PC-3 (cell line): ENCODE measurements at regions not wholly inside any gene's neighbourhood (a gene's known extent, or its start where the extent isn't known, plus 50 kb on each side); places are given as distances from the start of the nearest gene placed in this dataset.

ENCODE experiments used
- ATAC-seq: fragments of 200-7000 bp; cut with Tn5 transposase; 2 replicates; pipeline ENCODE4 v1.9.1; 2020; ENCODE audit warnings: mild to moderate bottlenecking, moderate library complexity
- BruUV-seq: library from RNA; stranded (reverse); fragments of 400-500 nt; replicated peaks from 2 replicates; lab custom pipeline; 2021; lab: Mats Ljungman, UMichigan
- CTCF ChIA-PET: fragments of 300-600 bp; sonication (Branson Sonifier 250); formaldehyde crosslinking; loops from one replicate; lab custom pipeline; 2022; ENCODE audit warnings: antibody characterized with exemption; lab: Charles Lee
- POLR2A ChIA-PET: fragments of 300-600 bp; sonication (Branson Sonifier 250); formaldehyde crosslinking; loops from one replicate; lab custom pipeline; 2022; ENCODE audit warnings: antibody characterized with exemption; ENCODE audit not compliant: unreplicated experiment; lab: Charles Lee
- DNase-seq: peaks from one replicate; pipeline ENCODE4 v3.0.0-alpha.2; 2015
- H2AFZ ChIP-seq: fragments of 300-600 bp; sonication (generic); 2 replicates; pipeline ENCODE4 v1.6.0; 2016; ENCODE audit warnings: antibody characterized with exemption, low read length
- H3F3A ChIP-seq: fragments of 300-600 bp; sonication (generic); one replicate; pipeline ENCODE4 v1.6.0; 2017; ENCODE audit warnings: antibody characterized with exemption, low read length, control low read depth, mild to moderate bottlenecking; ENCODE audit not compliant: unreplicated experiment
- H3K27ac ChIP-seq: fragments of 300-600 bp; sonication (generic); 2 replicates; pipeline ENCODE4 v1.5.1; 2016; ENCODE audit warnings: mild to moderate bottlenecking, low read length
- H3K27me3 ChIP-seq: fragments of 300-600 bp; sonication (generic); 2 replicates; pipeline ENCODE4 v1.6.1; 2016; ENCODE audit warnings: low read length, mixed read lengths
- H3K36me3 ChIP-seq: fragments of 300-600 bp; sonication (generic); 2 replicates; pipeline ENCODE4 v1.6.1; 2016; ENCODE audit warnings: low read depth, mixed run types, low read length, mixed read lengths
- H3K4me1 ChIP-seq: fragments of 300-600 bp; sonication (generic); 2 replicates; pipeline ENCODE4 v1.5.1; 2016; ENCODE audit warnings: low read length; ENCODE audit not compliant: insufficient read depth
- H3K4me2 ChIP-seq: fragments of 300-600 bp; sonication (generic); 2 replicates; pipeline ENCODE4 v1.6.0; 2016; ENCODE audit warnings: low read length
- H3K4me3 ChIP-seq: fragments of 300-600 bp; sonication (generic); 2 replicates; pipeline ENCODE4 v1.5.1; 2016; ENCODE audit warnings: mild to moderate bottlenecking, low read length, mixed read lengths
- H3K79me2 ChIP-seq: fragments of 300-600 bp; sonication (generic); 2 replicates; pipeline ENCODE4 v1.6.1; 2017; ENCODE audit warnings: low read length, mixed read lengths
- H3K9ac ChIP-seq: fragments of 300-600 bp; sonication (generic); 2 replicates; pipeline ENCODE4 v1.6.0; 2016; ENCODE audit warnings: mild to moderate bottlenecking, low read length
- H3K9me2 ChIP-seq: fragments of 300-600 bp; sonication (generic); replicated peaks from 2 replicates; pipeline ENCODE4 v1.6.1; 2016; ENCODE audit warnings: mixed run types, low read length, mixed read lengths
- H3K9me3 ChIP-seq: fragments of 300-600 bp; sonication (generic); 2 replicates; pipeline ENCODE4 v1.6.1; 2016; ENCODE audit warnings: low read length, mixed read lengths
- H4K20me1 ChIP-seq: fragments of 300-600 bp; sonication (generic); 2 replicates; pipeline ENCODE4 v1.6.1; 2016; ENCODE audit warnings: low read length, mixed read lengths
- CTCF ChIP-seq: fragments of 300-600 bp; sonication (generic); conservative IDR thresholded peaks from 2 replicates; pipeline ENCODE4 v1.5.1; 2017; ENCODE audit warnings: antibody characterized with exemption, low read depth, mild to moderate bottlenecking, low read length
- EZH2 ChIP-seq: fragments of 300-600 bp; sonication (generic); IDR thresholded peaks from one replicate; pipeline ENCODE4 v1.6.1; 2017; ENCODE audit warnings: antibody characterized with exemption, mild to moderate bottlenecking, low read length; ENCODE audit not compliant: unreplicated experiment
- EZH2phosphoT487 ChIP-seq: fragments of 300-600 bp; sonication (generic); IDR thresholded peaks from 2 replicates; pipeline ENCODE4 v1.6.1; 2018; ENCODE audit warnings: mild to moderate bottlenecking, antibody characterized with exemption, low read length, borderline replicate concordance
- intact Hi-C: fragments of 100-400 bp; cut with micrococcal nuclease; formaldehyde crosslinking; loops from 2 replicates; pipeline ENCODE4 v1.9.0; 2023

GRCh38 chr5:174567506-174568141 is 156.8 kb upstream of the MSX2 start:
- Histone ChIP-seq H3F3A (no peaks in the 10 kb centered on the region), H3K79me2 (no peaks in the 10 kb centered on the region), H3K9me2 (no peaks in the 10 kb centered on the region), H4K20me1 (no peaks in the 10 kb centered on the region), H3K36me3 (no peaks in the 10 kb centered on the region), H3K4me1 (peaks cover 10% of the 10 kb centered on the region), H3K4me2 (no peak overlapping the region), H3K27me3 (no peaks in the 10 kb centered on the region), H2AFZ (no peak overlapping the region), H3K4me3 (no peak overlapping the region), H3K9ac (no peak overlapping the region), H3K27ac (no peak overlapping the region), H3K9me3 (no peaks in the 10 kb centered on the region)
- ATAC-seq (no peak), DNase-seq (no peak)
- ChIA-PET CTCF (no interaction called here), POLR2A (no interaction called here)
- intact Hi-C loops: no loop called here
- TF ChIP-seq EZH2phosphoT487 (no peak), EZH2 (no peak), CTCF (no peak)
- BruUV-seq: no TSS peak

- no peaks in the 10 kb centered on the region for H3K36me3 ChIP-seq
- intact Hi-C loops: loop anchor here (5.0 kb wide), 1 partner anchor 38 kb away; no protein-coding TSS in a partner anchor
- DNase-seq (no peak), ATAC-seq (no peak)
- ChIA-PET CTCF (no interaction called here), POLR2A (no interaction called here)
- H3K4me1 ChIP-seq: peaks cover 10% of the 10 kb centered on the region
- H3K9me2 ChIP-seq: no peaks in the 10 kb centered on the region
- H4K20me1 ChIP-seq: no peaks in the 10 kb centered on the region
- H3K27ac ChIP-seq: no peak overlapping the region
- H3K9me3 ChIP-seq: no peaks in the 10 kb centered on the region
- TF ChIP-seq EZH2 (no peak), EZH2phosphoT487 (no peak), CTCF (no peak)
- H3K4me2 ChIP-seq: no peak overlapping the region
- H3K9ac ChIP-seq: no peak overlapping the region
- no peak overlapping the region for H2AFZ ChIP-seq
- no peak overlapping the region for H3K4me3 ChIP-seq
- BruUV-seq: no TSS peak
- no peaks in the 10 kb centered on the region for H3K79me2 ChIP-seq
- no peaks in the 10 kb centered on the region for H3F3A ChIP-seq
- no peaks in the 10 kb centered on the region for H3K27me3 ChIP-seq
Observed at GRCh38 chr5:174570662-174571061, 153.7 kb upstream of the MSX2 start.

- ATAC-seq: peak; percentile 86
- no peak overlapping the region for H3K4me3 ChIP-seq
- H3K36me3 ChIP-seq: no peaks in the 10 kb centered on the region
- H2AFZ ChIP-seq: no peak overlapping the region
- no peaks in the 10 kb centered on the region for H4K20me1 ChIP-seq
- no peaks in the 10 kb centered on the region for H3K79me2 ChIP-seq
- no peaks in the 10 kb centered on the region for H3K9me3 ChIP-seq
- H3K27me3 ChIP-seq: no peaks in the 10 kb centered on the region
- peaks cover 10% of the 10 kb centered on the region for H3K4me1 ChIP-seq
- DNase-seq: peak; percentile 91
- ChIA-PET CTCF (no interaction called here), POLR2A (no interaction called here)
- intact Hi-C loops: loop anchor here (5.0 kb wide), 1 partner anchor 40 kb away; no protein-coding TSS in a partner anchor
- BruUV-seq: no TSS peak
- peak overlapping the region; percentile 46; the same call in 1 of the 2 replicates for H3K4me2 ChIP-seq
- H3K9ac ChIP-seq: no peak overlapping the region
- no peak overlapping the region for H3K27ac ChIP-seq
- H3K9me2 ChIP-seq: no peaks in the 10 kb centered on the region
- TF ChIP-seq EZH2: no peak
- TF ChIP-seq CTCF: peak; percentile 53
- H3F3A ChIP-seq: no peaks in the 10 kb centered on the region
Observed at GRCh38 chr5:174571662-174572397, 152.6 kb upstream of the MSX2 start.
